Fibroblast of the aortic adventitia (primary cell): ENCODE measurements at regions not wholly inside any gene's neighbourhood (a gene's known extent, or its start where the extent isn't known, plus 50 kb on each side); places are given as distances from the start of the nearest gene placed in this dataset.

Experiments used
- DNase-seq: peaks from one replicate; pipeline ENCODE4 v3.0.0-alpha.2; 2010; ENCODE audit warnings: low read depth
- H3K4me3 ChIP-seq: 2 replicates; pipeline ENCODE4 v1.5.1; 2011; ENCODE audit warnings: low read depth, mild to moderate bottlenecking, control low read depth, low read length, moderate library complexity
- CTCF ChIP-seq: IDR thresholded peaks from 2 replicates; pipeline ENCODE4 v1.5.1; 2011; ENCODE audit warnings: mild to moderate bottlenecking, low read length, control low read depth, inconsistent platforms; ENCODE audit not compliant: insufficient read depth

DNA sequence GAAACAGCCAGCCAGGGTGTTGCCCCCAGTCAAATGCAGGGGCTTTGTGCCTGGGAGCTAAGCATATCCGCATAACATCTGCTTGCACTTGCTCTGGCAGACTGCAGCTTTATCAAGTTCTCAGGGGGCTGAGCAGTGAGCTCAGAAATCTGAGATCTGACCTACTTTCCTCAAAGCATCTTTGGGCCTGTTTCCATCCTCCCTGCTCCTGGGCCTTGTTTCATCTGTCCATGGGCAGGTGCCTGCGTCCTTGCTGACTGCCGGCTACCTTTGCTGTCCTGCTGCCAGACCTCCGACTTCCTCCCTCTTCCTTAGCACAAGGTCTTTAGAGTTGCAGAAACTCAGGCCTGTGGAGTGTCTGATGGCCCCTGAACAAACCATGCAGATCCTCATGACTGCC is 131.2 kb upstream of the B3GAT1 start:
- H3K4me3 ChIP-seq: no peak overlapping the region
- no peak for TF ChIP-seq CTCF
- no peak for DNase-seq

- TF ChIP-seq CTCF: no peak
- DNase-seq: no peak
- no peak overlapping the region for H3K4me3 ChIP-seq
These were observed 130.5 kb upstream of the B3GAT1 start for GRCh38 chr11:134542401-134543165.

- no peak for DNase-seq
- TF ChIP-seq CTCF: no peak
- no peak overlapping the region for H3K4me3 ChIP-seq
These were observed 129.9 kb upstream of the B3GAT1 start for GRCh38 chr11:134541951-134542350.

DNA sequence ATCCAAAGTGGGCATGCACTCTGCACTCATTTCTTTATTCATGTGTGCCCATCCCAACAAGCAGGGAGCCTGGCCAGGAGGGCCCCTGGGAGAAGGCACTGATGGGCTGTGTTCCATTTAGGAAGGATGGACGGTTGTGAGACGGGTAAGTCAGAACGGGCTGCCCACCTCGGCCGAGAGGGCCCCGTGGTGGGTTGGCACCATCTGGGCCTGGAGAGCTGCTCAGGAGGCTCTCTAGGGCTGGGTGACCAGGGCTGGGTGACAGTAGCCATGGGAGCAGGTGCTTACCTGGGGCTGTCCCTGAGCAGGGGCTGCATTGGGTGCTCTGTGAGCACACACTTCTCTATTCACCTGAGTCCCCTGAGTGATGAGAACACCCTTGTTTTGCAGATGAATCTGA is 129.3 kb upstream of the B3GAT1 start:
- H3K4me3 ChIP-seq: no peak overlapping the region
- TF ChIP-seq CTCF: no peak
- no peak for DNase-seq

GRCh38 chr11:134539285-134539684 is 127.2 kb upstream of the B3GAT1 start:
- no peak overlapping the region for H3K4me3 ChIP-seq
- TF ChIP-seq CTCF: no peak
- DNase-seq: no peak

- no peak for DNase-seq
- no peak for TF ChIP-seq CTCF
- H3K4me3 ChIP-seq: no peak overlapping the region
These were observed 126.7 kb upstream of the B3GAT1 start for GRCh38 chr11:134538742-134539141.

GRCh38 chr11:134537941-134538340 is 125.9 kb upstream of the B3GAT1 start:
- TF ChIP-seq CTCF: no peak
- no peak overlapping the region for H3K4me3 ChIP-seq
- no peak for DNase-seq
